Medulla oblongata (tissue), 1 donor: ENCODE measurements at regions not wholly inside any gene's neighbourhood (a gene's known extent, or its start where the extent isn't known, plus 50 kb on each side); places are given as distances from the start of the nearest gene placed in this dataset.
"Not testable (repeated sequence)": the region's sequence is repeated elsewhere in the genome, so short reads cannot be mapped to it uniquely, and the experiment has no call there.

ENCODE experiments used
- DNase-seq: peaks from one replicate; pipeline ENCODE4 v3.0.0-alpha.2; 2015; ENCODE audit errors: extremely low spot score

DNA sequence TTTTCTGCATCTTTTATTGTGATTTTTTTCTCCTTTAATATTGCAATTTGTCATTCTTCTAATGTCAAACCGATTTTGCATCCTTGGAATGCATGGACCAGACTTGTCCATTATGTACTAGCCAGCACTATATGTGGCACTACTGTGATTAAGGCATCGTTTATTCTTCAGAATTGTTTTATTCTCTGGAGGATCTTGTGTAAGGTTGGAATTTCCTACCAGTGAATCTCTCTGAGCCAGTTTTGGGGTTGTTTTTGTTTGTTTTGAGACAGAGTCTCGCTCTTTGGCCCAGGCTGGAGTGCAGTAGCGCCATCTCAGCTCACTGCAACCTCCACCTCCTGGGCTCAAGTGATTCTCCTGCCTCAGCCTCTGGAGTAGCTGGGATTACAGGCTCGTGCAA lies 58.5 kb downstream of the IGLL5 start:
- no peak for DNase-seq

DNA sequence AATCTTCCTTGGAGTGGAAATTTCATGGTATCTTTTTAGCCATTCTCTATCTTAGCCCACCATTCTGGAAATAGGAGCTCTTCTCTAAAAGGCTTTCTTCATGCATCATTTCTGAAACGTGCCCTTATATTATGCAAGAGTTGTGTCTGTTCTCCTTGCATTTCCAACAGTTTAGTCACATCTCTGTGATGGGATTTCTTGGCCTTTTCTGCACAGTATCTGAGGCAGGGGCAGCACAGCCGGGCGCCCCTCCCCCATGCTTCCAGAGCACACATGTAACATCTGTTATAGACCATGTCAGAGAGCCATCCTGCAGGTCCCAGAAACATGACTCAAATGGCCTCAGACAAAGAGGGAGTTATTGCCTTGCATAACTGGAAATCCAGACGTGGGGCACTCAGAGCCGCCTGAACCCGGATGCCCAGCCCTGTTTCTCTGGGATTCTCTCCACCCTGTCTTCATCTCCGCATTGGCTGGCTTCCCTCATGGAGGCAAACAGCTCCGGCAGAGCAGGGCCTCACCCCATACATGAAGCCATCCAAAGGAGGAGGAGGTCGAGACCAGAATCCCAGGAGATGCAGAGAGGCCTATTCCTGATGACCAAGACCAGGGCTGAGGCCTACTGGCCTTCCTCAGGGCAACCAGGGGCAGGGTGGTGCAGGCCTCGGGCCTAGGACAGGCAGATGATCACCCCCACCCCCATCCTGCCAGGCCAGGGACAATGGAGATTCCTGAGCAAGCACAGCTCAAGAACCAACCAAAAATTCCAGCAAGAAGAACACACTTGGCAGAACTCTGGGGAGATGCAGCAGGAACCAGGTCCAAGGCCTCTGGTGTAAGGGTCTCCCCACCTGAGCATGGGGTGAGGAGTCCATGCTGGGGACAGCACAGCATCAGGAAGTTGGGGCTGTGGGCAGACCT lies 61.3 kb downstream of the IGLL5 start:
- no peak for DNase-seq

DNA sequence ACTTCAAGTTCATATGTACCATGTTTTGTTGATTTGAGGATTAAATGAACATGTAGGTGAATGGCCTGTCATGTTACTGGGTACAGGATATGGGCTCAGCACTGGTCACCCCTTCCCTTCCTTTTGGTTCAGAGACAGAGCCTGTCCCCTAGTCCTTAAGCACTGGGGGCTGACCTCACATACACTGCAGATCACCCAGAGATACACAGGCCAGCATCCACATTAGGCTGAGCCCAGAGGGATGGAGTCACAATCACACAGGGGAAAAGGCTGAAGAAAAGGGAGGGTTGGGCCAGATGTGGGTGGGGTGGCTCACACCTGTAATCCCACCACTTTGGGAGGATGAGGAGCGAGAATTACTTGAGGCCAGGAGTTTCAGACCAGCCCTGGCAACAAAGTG lies 62.3 kb downstream of the IGLL5 start:
- no peak for DNase-seq

DNA sequence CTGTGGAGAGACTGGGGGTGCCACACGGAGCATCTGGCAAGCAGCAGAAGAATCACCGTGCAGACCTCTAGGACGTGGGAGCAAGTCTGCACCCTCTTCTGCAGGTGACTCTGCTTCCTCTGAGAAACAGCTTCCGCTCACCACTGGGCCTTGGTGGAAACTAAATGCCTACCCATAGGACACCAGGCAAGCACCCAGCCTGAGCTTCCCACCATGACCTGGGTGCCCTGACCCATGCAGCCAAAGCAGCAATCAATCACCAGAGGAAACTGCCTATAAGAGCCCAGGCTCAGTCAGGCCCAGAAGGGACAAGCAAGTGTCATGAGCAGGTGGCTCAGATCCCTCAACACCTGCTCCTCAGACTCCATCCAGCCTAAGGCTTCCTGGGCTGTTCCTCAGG lies 63.4 kb downstream of the IGLL5 start:
- DNase-seq, result no peak

- DNase-seq, result no peak
Measured at GRCh38 chr22:22952531-22953280, 65.1 kb downstream of the IGLL5 start.

DNA sequence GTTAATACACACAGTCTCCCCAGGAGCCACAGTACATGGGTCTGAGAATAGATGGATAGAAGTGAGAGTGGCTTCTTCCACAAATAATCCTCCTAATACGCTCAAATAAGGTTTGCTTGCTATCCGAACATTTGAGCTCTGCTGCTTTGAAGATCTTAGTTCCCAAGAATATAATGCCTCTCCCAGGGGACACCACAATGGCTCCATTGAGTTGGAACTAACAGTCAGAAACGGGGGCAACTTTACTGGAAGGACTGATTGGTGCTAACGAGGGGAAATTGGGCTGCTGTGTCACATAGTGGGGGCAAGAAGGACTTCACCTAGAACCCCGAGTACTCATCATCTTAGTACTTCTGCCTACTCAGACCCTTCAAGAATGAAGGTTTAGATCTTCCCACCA lies 66.2 kb downstream of the IGLL5 start:
- no peak for DNase-seq

GRCh38 chr22:22954656-22955055 lies 67.0 kb downstream of the IGLL5 start:
- no peak for DNase-seq

DNA sequence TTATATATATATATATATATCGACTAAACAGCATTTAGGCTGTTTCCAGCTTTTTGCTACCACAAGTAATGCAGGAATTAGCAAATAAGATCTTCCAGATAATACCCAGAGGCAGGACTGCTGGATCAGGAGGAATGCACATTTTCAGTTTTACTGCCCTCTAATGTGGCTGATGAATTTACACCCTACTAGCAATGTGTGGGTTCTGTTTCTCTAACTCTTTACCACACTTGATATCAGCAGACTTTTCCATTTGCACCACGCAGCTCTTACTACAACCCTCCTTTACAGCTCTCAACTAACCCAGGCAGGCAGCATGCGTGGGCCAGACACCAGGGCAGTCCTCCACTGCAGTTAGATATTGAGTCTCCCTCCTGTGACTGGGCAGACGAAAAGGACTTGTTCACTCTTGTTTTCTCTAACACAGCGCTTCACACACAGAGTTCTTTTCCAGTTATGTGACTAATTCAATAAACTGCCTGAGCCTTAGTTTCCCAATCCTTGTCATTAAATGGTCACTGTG lies 67.7 kb downstream of the IGLL5 start:
- DNase-seq, result no peak

DNA sequence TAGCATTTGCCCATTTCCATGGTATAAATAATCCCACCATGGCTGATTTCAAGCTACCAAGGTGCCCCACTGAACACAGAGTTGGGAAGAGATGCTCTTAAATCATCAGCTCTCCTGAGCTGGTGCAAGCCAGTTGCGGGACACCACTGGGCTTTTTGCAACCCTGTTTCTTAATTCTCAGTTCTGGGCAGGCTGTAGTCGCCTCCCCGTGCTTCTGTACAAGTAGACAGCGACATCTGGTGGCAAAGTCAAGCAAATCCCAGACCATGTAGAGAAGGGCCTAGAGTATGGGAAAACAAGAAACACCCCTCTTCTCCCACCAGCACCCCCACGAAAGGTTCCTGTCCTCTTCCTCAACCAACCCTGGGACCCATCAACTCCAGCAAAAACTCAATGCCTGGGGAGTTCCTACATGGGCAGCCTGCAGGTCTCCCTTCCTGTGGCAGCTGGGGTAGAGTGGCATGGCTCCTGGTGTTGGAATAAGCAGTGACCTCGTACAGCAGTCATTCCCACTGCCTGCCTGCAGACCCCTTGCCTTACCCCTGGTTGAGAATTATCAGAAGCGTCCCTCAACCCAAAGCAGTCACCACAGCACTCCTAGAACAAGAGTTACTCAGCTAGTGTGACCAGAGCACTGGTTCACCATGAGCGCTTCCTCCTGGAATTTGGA lies 68.4 kb downstream of the IGLL5 start:
- DNase-seq, result peak; percentile 90

GRCh38 chr22:22957090-22957489 lies 69.5 kb downstream of the IGLL5 start:
- no peak for DNase-seq

DNA sequence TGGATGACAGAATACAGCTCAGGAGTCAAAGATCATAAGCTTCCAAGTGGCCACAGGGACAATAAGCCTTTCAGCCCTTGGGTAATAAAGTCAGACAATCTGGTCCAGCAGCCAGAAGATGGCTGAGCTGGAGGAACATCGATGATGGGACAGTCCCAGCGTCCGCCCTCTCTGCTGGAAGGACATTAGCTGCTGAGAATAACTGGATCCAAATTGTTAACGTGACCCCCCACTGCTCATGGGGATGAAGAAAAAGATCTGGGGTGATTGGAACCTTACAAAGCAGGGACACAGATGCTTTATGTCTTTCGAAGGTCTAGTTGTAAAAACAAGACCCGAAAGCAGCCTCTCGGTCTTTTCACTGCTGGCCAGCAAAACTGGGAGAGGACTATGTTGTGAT lies 71.0 kb downstream of the IGLL5 start:
- no peak for DNase-seq

- peak; percentile 97 for DNase-seq
Measured at GRCh38 chr22:22959147-22959827, 71.7 kb downstream of the IGLL5 start.

GRCh38 chr22:22960307-22960706 lies 72.7 kb downstream of the IGLL5 start:
- no peak for DNase-seq

GRCh38 chr22:22961574-22961973 lies 74.0 kb downstream of the IGLL5 start:
- no peak for DNase-seq

- DNase-seq, result no peak
Measured at GRCh38 chr22:22968366-22968765, 80.8 kb downstream of the IGLL5 start.

DNA sequence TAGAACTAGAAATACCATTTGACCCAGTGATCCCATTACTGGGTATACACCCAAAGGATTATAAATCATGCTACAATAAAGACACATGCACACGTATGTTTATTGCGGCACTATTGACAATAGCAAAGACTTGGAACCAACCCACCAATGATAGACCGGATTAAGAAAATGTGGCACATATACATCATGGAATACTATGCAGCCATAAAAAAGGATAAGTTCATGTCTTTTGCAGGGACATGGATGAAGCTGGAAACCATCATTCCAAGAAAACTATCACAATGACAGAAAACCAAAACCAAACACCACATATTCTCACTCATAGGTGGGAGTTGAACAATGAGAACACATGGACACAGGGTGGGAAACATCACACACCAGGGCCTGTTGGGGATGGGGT lies 85.0 kb downstream of the IGLL5 start:
- DNase-seq, result not testable (repeated sequence)

GRCh38 chr22:22973336-22973735 lies 85.7 kb downstream of the IGLL5 start:
- no peak for DNase-seq

- no peak for DNase-seq
Measured at GRCh38 chr22:22974156-22974555, 86.5 kb downstream of the IGLL5 start.

DNA sequence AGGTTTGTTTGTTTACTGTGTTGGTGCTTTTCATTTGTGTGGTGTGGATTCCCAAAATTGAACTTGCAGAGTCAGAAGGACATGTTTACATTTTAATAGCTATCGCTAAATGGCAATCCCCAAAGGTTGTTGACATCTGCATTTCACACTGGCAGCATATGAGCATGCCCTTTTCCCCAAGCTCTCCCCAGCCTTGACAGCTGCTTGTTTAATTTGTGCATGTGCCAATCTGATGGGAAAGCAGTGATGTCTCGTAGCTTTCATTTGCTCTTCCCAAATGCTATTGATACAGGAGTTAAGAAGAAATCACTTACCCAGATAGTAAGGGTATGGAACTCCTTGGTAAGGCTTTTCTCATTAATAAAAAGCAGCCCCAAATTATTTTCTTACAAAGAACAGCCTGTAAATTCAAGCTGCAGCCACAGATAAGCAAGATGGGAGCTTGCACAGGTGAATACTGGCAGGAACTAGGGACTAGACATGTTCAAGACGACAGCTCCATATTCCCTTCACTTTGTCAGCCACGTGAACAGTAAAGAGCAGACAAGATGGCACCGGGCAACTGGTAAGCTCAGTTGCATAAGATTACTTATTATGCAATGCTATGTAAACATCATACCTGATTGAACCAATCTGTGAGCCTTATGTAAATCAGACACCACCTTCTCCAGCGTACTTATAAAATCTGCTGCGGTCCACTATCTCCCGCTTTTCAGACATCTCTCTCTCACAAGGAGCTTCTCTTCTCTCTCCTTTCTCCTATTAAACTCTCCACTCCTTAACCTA lies 87.4 kb downstream of the IGLL5 start:
- DNase-seq, result no peak

DNA sequence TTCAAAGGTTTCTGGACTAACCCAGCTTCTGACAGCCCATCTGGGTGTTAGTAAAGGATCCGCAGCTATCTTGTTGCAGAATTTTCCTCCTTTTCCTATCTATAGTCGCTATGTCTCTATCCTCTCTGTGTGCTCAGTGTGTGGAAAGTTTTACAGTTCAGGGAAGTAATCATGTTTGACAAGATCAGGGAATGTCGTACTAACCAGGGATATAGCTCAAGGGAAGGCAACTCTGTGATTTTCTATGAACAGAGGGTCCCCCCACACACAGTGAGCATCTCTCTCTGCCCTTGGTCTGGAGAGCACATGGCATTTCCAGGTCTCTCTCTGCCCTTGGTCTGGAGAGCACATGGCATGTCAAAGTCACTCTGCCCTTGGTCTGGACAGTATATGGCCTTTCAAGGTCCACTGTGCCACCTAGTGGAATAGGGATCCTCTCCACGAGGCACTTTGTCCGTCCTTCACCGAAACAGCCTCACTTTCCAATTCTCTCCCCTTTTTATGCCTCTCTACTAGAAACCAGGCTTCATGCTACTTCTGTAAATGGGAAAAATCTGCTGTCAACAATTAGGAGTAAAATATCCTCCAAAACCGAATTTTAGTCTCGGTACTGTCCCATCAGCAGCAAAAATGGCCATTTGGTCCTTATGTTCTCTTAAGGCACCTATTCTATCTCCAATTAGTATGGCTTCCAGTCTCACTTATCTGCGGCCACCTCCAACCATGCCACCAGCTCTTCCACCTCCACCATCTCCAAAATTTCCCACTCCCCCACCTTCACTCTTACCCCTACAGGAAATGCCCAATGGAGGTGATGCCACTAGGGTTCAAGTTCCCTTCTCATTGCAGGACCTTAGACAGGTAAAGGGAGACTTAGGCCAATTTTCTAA lies 88.7 kb downstream of the IGLL5 start:
- DNase-seq, result no peak
